ENCODE measurements at regions not wholly inside any gene's neighbourhood (a gene's known extent, or its start where the extent isn't known, plus 50 kb on each side); places are given as distances from the start of the nearest gene placed in this dataset.

DNA sequence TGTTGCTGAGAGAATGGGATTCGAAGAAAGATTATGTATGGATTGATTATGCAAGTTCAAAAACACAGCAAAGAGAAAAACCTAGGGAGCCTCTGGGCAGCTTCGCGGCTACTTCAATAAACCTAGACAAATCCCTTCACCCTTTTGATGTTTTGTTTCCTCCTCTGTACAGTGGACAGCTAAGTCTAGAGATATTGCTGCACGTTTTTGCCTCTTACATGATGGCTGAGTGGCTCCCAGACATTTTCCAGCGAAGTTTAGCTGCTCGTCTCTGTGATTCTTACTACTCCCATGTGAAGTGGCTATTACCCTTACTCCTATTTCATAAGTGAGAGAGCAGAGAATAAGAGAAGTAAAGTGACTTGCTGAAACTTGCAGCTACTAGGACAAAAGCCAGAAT lies 695.0 kb upstream of the GRM7 start:
- no peak for FAIRE-seq

DNA sequence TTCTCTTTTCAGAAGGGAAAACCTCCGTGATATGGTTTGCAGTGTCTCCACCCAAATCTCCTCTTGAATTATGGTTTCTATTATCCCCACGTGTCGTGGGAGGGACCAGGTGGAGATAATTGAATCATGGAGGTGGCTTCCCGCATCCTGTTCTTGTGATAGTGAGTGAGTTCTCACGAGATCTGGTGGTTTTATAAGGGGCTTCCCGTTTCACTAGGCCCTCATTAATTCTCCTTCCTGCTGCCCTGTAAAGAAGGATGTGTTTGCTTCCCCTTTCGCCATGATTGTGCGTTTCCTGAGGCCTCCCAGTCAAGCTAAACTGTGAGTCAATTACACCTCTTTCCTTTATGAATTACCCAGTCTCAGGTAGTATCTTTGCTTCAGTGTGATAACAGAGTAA lies 692.7 kb upstream of the GRM7 start:
- Histone ChIP-seq H3K4me3 (no peak overlapping the region), H3K27ac (no peak overlapping the region), H3K4me1 (no peaks in the 10 kb centered on the region), H3K4me2 (no peak overlapping the region), H3K9me3 (no peaks in the 10 kb centered on the region)
- CTCF ChIA-PET, result interaction anchor here (1.9 kb wide), 1 partner anchor 13 kb away, joined by 4 read pairs; no protein-coding TSS in a partner anchor
- no peak for ATAC-seq
- no peak for DNase-seq (ENCODE audit: low read depth in 1 of 2, low spot score in 1 of 2)
- no peak for FAIRE-seq
- POLR2A ChIA-PET, result no interaction called here
- TF ChIP-seq RARB (CRISPR knock-in tag; IDR thresholded peaks at IDR 0.05) (no peak), HOXB13 (CRISPR knock-in tag; IDR thresholded peaks at IDR 0.05; ENCODE audit: low read depth) (no peak)
- 12% methylated on average over 8 of the region's 8 CpGs for WGBS (ENCODE audit: missing lambda C conversion rate)

More for the DNA sequence above, 695.0 kb upstream of the GRM7 start:
- 19% methylated on average over 6 of the region's 6 CpGs for WGBS (ENCODE audit: missing lambda C conversion rate)
- TF ChIP-seq ELK1 (IDR thresholded peaks at IDR 0.05; ENCODE audit: low read depth, low read length), result no peak
- TF ChIP-seq GATA3 (IDR thresholded peaks at IDR 0.05; ENCODE audit: borderline replicate concordance), result no peak
- no peak for TF ChIP-seq SREBF2 (IDR thresholded peaks at IDR 0.05)
- TF ChIP-seq ESRRA (IDR thresholded peaks at IDR 0.05; ENCODE audit: borderline replicate concordance, low read length), result no peak
- TF ChIP-seq, protein P1, sequence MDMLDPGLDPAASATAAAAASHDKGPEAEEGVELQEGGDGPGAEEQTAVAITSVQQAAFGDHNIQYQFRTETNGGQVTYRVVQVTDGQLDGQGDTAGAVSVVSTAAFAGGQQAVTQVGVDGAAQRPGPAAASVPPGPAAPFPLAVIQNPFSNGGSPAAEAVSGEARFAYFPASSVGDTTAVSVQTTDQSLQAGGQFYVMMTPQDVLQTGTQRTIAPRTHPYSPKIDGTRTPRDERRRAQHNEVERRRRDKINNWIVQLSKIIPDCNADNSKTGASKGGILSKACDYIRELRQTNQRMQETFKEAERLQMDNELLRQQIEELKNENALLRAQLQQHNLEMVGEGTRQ (IDR thresholded peaks at IDR 0.05), result no peak
- TF ChIP-seq, protein P2, sequence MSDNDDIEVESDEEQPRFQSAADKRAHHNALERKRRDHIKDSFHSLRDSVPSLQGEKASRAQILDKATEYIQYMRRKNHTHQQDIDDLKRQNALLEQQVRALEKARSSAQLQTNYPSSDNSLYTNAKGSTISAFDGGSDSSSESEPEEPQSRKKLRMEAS (IDR thresholded peaks at IDR 0.05), result no peak
- no peak for TF ChIP-seq JUN (IDR thresholded peaks at IDR 0.05)
- TF ChIP-seq MAZ (IDR thresholded peaks at IDR 0.05; ENCODE audit: borderline replicate concordance, low read depth, low read length), result no peak
- no peak for TF ChIP-seq BHLHE40 (IDR thresholded peaks at IDR 0.05; ENCODE audit: low read depth, low read length)
- no peak for TF ChIP-seq ZFP36 (IDR thresholded peaks at IDR 0.05; ENCODE audit: borderline replicate concordance, partially characterized antibody)
- no peak for TF ChIP-seq RCOR1 (IDR thresholded peaks at IDR 0.05; ENCODE audit: low read depth, low read length)
- TF ChIP-seq, protein P3, sequence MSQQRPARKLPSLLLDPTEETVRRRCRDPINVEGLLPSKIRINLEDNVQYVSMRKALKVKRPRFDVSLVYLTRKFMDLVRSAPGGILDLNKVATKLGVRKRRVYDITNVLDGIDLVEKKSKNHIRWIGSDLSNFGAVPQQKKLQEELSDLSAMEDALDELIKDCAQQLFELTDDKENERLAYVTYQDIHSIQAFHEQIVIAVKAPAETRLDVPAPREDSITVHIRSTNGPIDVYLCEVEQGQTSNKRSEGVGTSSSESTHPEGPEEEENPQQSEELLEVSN (IDR thresholded peaks at IDR 0.05; ENCODE audit: borderline replicate concordance, low read depth), result no peak
- POLR2A ChIA-PET, result no interaction called here
- Histone ChIP-seq H3K4me2 (no peak overlapping the region), H3K9me3 (no peaks in the 10 kb centered on the region), H3K27ac (no peak overlapping the region), H3K4me3 (no peak overlapping the region), H3K4me1 (no peaks in the 10 kb centered on the region)
- no peak for ATAC-seq
- DNase-seq (ENCODE audit: low read depth in 1 of 2, low spot score in 1 of 2), result no peak
- CTCF ChIA-PET, result no interaction called here

- ChIA-PET POLR2A (no interaction called here), CTCF (interaction anchor here (0.7 kb wide), 1 partner anchor 851 kb away, joined by 3 read pairs; no protein-coding TSS in a partner anchor)
- ATAC-seq (no peak), DNase-seq (ENCODE audit: low read depth in 1 of 2, low spot score in 1 of 2) (no peak), FAIRE-seq (no peak)
- no peak overlapping the region for H3K4me2 ChIP-seq
- no peak for TF ChIP-seq ESRRA (IDR thresholded peaks at IDR 0.05; ENCODE audit: borderline replicate concordance, low read length)
- TF ChIP-seq, protein P2 (IDR thresholded peaks at IDR 0.05), result no peak
- no peak for TF ChIP-seq FOSL2 (IDR thresholded peaks at IDR 0.05)
- TF ChIP-seq FOSL2 (CRISPR knock-in tag; IDR thresholded peaks at IDR 0.05), result no peak
- no peak for TF ChIP-seq HOXA7 (CRISPR knock-in tag; IDR thresholded peaks at IDR 0.05)
- no peak for TF ChIP-seq RARB (CRISPR knock-in tag; IDR thresholded peaks at IDR 0.05)
- TF ChIP-seq KDM5A (IDR thresholded peaks at IDR 0.05), result no peak
- no peak for TF ChIP-seq CBX8 (IDR thresholded peaks at IDR 0.05)
- no peaks in the 10 kb centered on the region for H3K4me1 ChIP-seq
- no peak overlapping the region for H3K27ac ChIP-seq
- no peak overlapping the region for H3K4me3 ChIP-seq
- WGBS (ENCODE audit: missing lambda C conversion rate), result 3% methylated on average over 6 of the region's 6 CpGs
- H3K9me3 ChIP-seq, result no peaks in the 10 kb centered on the region
These were observed 687.9 kb upstream of the GRM7 start for GRCh38 chr3:6172871-6173642.

All from A549 (cell line).